HepG2 (cell line): ENCODE measurements at regions not wholly inside any gene's neighbourhood (a gene's known extent, or its start where the extent isn't known, plus 50 kb on each side); places are given as distances from the start of the nearest gene placed in this dataset.

Source experiments
- ATAC-seq: fragments of 200-7000 bp; cut with Tn5 transposase; 3 replicates; pipeline ENCODE4 v1.9.1; 2020; ENCODE audit warnings: mild to moderate bottlenecking, moderate library complexity
- BruUV-seq: library from RNA; stranded (reverse); fragments of 400-500 nt; replicated peaks from 2 replicates; lab custom pipeline; 2021; lab: Mats Ljungman, UMichigan
- CTCF ChIA-PET: fragments of 300-600 bp; formaldehyde crosslinking; extraction: SDS; loops from one replicate; lab custom pipeline; 2021; ENCODE audit warnings: low total read pairs, inconsistent platforms, low intra/inter-chr PET ratio; lab: Yijun Ruan, JAX
- POLR2A ChIA-PET: fragments of 350-600 bp; sonication (Branson Sonifier 250); formaldehyde crosslinking; loops from one replicate; lab custom pipeline; 2020; ENCODE audit warnings: antibody characterized with exemption, inconsistent platforms; lab: Yijun Ruan, JAX
- DNase-seq: peaks from one replicate; pipeline ENCODE4 v3.0.0-alpha.2; 2015; ENCODE audit warnings: low spot score
- FAIRE-seq: peaks from 3 replicates; lab custom pipeline; 2011; peaks lifted over from hg19 to GRCh38; lab: Jason Lieb, UNC
- H2AFZ ChIP-seq: one replicate; pipeline ENCODE4 v1.6.1; 2011; ENCODE audit warnings: low read length, inconsistent platforms
- H3K27ac ChIP-seq: fragments of 300-600 bp; 3 replicates; pipeline ENCODE4 v1.8.0; 2011; ENCODE audit warnings: mixed run types, mild to moderate bottlenecking, mixed read lengths, low read length, inconsistent platforms; ENCODE audit not compliant: insufficient read depth; ENCODE audit errors: extremely low read length
- H3K27me3 ChIP-seq, 2 experiments: fragments of 200-600 bp in 1 of 2; 2 replicates in 1 of 2; 3 replicates in 1 of 2; pipeline versions ENCODE4 v1.6.0 to v1.8.0; 2011; ENCODE audit warnings: low read length in 2 of 2, mild to moderate bottlenecking in 2 of 2, moderate library complexity in 2 of 2, inconsistent platforms in 1 of 2; ENCODE audit not compliant: insufficient read depth in 2 of 2, control insufficient read depth in 1 of 2
- H3K36me3 ChIP-seq, 2 experiments: fragments of 200-600 bp in 1 of 2; replicated peaks in 1 of 2; 2 replicates in 1 of 2; 3 replicates in 1 of 2; pipeline versions ENCODE4 v1.5.1 to v1.8.0; 2011; ENCODE audit warnings: low read length in 2 of 2, inconsistent platforms in 1 of 2; ENCODE audit not compliant: insufficient read depth in 2 of 2, control insufficient read depth in 1 of 2
- H3K4me1 ChIP-seq: 2 replicates; pipeline ENCODE4 v1.5.1; 2012; ENCODE audit warnings: low read length, inconsistent platforms; ENCODE audit not compliant: insufficient read depth
- H3K4me2 ChIP-seq: 2 replicates; pipeline ENCODE4 v1.6.0; 2011; ENCODE audit warnings: low read depth, low read length, inconsistent platforms
- H3K4me3 ChIP-seq, 3 experiments: fragments of 200-600 bp in 1 of 3; sonication (generic), shearing (Covaris generic) in 1 of 3; replicated peaks in 1 of 3; 2 replicates each; pipeline ENCODE4 v1.5.1; 2011 to 2016; ENCODE audit warnings: low read length in 3 of 3, inconsistent platforms in 2 of 3, low read depth in 2 of 3, mild to moderate bottlenecking in 2 of 3, control low read depth in 1 of 3, mixed read lengths in 1 of 3; ENCODE audit not compliant: insufficient read depth in 1 of 3
- H3K79me2 ChIP-seq: one replicate; pipeline ENCODE4 v1.6.1; 2011; ENCODE audit warnings: low read length, inconsistent platforms; ENCODE audit not compliant: insufficient read depth
- H3K9ac ChIP-seq: 2 replicates; pipeline ENCODE4 v1.6.0; 2011; ENCODE audit warnings: mild to moderate bottlenecking, low read depth, low read length, inconsistent platforms; ENCODE audit not compliant: insufficient read depth
- H3K9me3 ChIP-seq: 2 replicates; pipeline ENCODE4 v1.5.1; 2012; ENCODE audit warnings: mild to moderate bottlenecking, low read length
- H4K20me1 ChIP-seq: 2 replicates; pipeline ENCODE4 v1.6.0; 2011; ENCODE audit warnings: inconsistent platforms, mild to moderate bottlenecking, low read length, moderate library complexity; ENCODE audit not compliant: insufficient read depth
- DNMT1 ChIP-seq: sonication (generic); formaldehyde crosslinking; IDR thresholded peaks from 2 replicates; pipeline ENCODE4 v1.5.1; 2020; ENCODE audit warnings: mild to moderate bottlenecking, missing genetic modification reagents
- FIP1L1 ChIP-seq: fragments of 200-400 bp; formaldehyde crosslinking; IDR thresholded peaks from 2 replicates; pipeline ENCODE4 v1.6.1; 2018; ENCODE audit warnings: low read depth, mild to moderate bottlenecking, low read length, moderate library complexity, borderline replicate concordance; ENCODE audit not compliant: insufficient read depth
- HMGA1 ChIP-seq: sonication (generic); formaldehyde crosslinking; conservative IDR thresholded peaks from 2 replicates; pipeline ENCODE4 v1.4.0; 2020; ENCODE audit warnings: missing genetic modification reagents
- SIN3A ChIP-seq: IDR thresholded peaks from 2 replicates; pipeline ENCODE4 v1.6.1; 2011; ENCODE audit warnings: low read depth, mild to moderate bottlenecking, control low read depth, low read length, borderline replicate concordance
- ZBTB10 ChIP-seq: sonication (generic); formaldehyde crosslinking; IDR thresholded peaks from 2 replicates; pipeline ENCODE4 v1.4.0; 2020; ENCODE audit warnings: missing genetic modification reagents, borderline replicate concordance
- ZNF263 ChIP-seq: sonication (generic); formaldehyde crosslinking; IDR thresholded peaks from 2 replicates; pipeline ENCODE4 v1.4.0; 2020; ENCODE audit warnings: missing genetic modification reagents
- ZNF329 ChIP-seq: sonication (generic); formaldehyde crosslinking; IDR thresholded peaks from 2 replicates; pipeline ENCODE4 v1.9.0; 2021; ENCODE audit warnings: low read depth, mild to moderate bottlenecking, missing genetic modification reagents
- ZNF746 ChIP-seq: sonication (generic); formaldehyde crosslinking; IDR thresholded peaks from 2 replicates; pipeline ENCODE4 v1.8.0; 2022; ENCODE audit warnings: mild to moderate bottlenecking, missing genetic modification reagents
- ZNF841 ChIP-seq: sonication (generic); formaldehyde crosslinking; IDR thresholded peaks from 2 replicates; pipeline ENCODE4 v1.8.1; 2023; ENCODE audit warnings: missing genetic modification reagents, borderline replicate concordance
- WGBS: methylation state at CpG from one replicate; pipeline ENCODE4 v1.1.6; 2017; ENCODE audit warnings: low lambda C conversion rate; 5-methylcytosine and 5-hydroxymethylcytosine counted together
- in situ Hi-C: cut with HindIII; loops from 2 replicates; pipeline ENCODE4 v1.10.0; 2017; ENCODE audit warnings: low pct_unique_long_range_greater_than_20kb; ENCODE audit not compliant: extremely low pct_ligation_motif_present
- intact Hi-C: fragments of 100-400 bp; cut with micrococcal nuclease; formaldehyde crosslinking; loops from one replicate; pipeline ENCODE4 v1.10.0; 2022; ENCODE audit not compliant: unreplicated experiment
- TF ChIP-seq, protein P1 (sequence below): sonication (generic); formaldehyde crosslinking; IDR thresholded peaks from 2 replicates; pipeline ENCODE4 v1.9.0; 2022; ENCODE audit warnings: missing genetic modification reagents, mild to moderate bottlenecking, borderline replicate concordance

DNA sequence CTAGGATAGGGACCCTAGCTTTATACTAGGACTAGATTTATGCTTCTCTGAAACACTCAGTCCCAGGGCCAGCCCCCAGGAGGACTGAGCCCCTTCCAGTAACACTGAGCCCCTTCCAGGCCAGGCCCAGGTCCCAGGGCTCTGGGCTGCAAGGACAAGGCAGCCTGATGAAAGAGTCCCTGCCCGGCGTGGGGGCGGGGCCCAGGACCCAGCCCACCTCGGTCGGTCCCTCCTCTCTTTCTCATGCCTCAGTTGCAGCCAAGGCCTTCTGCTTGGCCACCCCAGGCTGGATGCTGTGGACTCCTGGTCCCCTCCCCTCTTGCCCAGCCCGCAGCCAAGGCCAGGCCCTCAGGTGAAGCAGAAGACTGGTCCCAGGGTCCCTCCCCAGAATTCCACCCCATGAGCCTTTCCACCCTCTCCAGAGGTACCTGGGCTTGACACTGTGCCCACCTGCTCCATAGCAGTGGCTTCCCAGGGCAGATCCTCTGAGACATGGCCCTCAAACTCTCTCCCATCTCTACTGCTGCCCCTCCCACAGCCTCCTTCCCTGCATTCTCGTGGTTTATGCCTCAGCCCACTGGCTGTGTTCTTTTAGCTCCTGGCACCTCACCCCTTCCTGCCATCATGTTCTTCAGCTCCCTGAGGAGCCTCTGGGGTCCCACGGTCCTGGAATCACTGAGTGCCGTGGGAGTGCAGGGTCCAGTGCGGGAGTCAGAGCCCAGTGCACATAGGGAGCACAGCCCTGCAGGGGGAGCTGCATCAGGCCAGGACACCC is 53.6 kb upstream of the C1QTNF9B start (continued):
- TF ChIP-seq ZNF746 (CRISPR knock-in tag): no peak
- TF ChIP-seq SIN3A: no peak
- TF ChIP-seq FIP1L1: no peak
- no peak for TF ChIP-seq DNMT1
- TF ChIP-seq, protein P1, sequence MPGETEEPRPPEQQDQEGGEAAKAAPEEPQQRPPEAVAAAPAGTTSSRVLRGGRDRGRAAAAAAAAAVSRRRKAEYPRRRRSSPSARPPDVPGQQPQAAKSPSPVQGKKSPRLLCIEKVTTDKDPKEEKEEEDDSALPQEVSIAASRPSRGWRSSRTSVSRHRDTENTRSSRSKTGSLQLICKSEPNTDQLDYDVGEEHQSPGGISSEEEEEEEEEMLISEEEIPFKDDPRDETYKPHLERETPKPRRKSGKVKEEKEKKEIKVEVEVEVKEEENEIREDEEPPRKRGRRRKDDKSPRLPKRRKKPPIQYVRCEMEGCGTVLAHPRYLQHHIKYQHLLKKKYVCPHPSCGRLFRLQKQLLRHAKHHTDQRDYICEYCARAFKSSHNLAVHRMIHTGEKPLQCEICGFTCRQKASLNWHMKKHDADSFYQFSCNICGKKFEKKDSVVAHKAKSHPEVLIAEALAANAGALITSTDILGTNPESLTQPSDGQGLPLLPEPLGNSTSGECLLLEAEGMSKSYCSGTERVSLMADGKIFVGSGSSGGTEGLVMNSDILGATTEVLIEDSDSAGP (CRISPR knock-in tag): no peak
- no peak for TF ChIP-seq ZNF841 (CRISPR knock-in tag)
- no peak for TF ChIP-seq ZNF329 (CRISPR knock-in tag)
- TF ChIP-seq ZNF263 (CRISPR knock-in tag): no peak
- no peak for TF ChIP-seq HMGA1 (CRISPR knock-in tag)

GRCh38 chr13:23952796-23953195 is 55.5 kb upstream of the C1QTNF9B start:
- POLR2A ChIA-PET: no interaction called here
- 76% methylated on average over 6 of the region's 13 CpGs for WGBS
- BruUV-seq: no TSS peak

More at GRCh38 chr13:23952796-23953195, 55.5 kb upstream of the C1QTNF9B start:
- DNase-seq (no peak), ATAC-seq (no peak)
- no peak overlapping the region for H2AFZ ChIP-seq
- H3K9me3 ChIP-seq: no peaks in the 10 kb centered on the region
- no peak overlapping the region for H3K4me3 ChIP-seq
- intact Hi-C loops: no loop called here
- no peak overlapping the region for H3K9ac ChIP-seq
- TF ChIP-seq ZBTB10 (CRISPR knock-in tag): no peak
- TF ChIP-seq, all 625 proteins: peak for 0
- H3K27me3 ChIP-seq: peaks cover 2 to 5% of the 10 kb centered on the region in 2 experiments; a peak in 1 of 5 replicates
- no peaks in the 10 kb centered on the region for H3K79me2 ChIP-seq
- no peak overlapping the region for H3K4me2 ChIP-seq
- no peaks in the 10 kb centered on the region for H4K20me1 ChIP-seq
- in situ Hi-C loops: no loop called here
- no peak for FAIRE-seq
- no peaks in the 10 kb centered on the region for H3K4me1 ChIP-seq
- no peaks in the 10 kb centered on the region for H3K36me3 ChIP-seq
- CTCF ChIA-PET: no interaction called here
- no peak overlapping the region for H3K27ac ChIP-seq
